Gastrocnemius medialis (tissue), 4 donors: ENCODE measurements at regions not wholly inside any gene's neighbourhood (a gene's known extent, or its start where the extent isn't known, plus 50 kb on each side); places are given as distances from the start of the nearest gene placed in this dataset.

Experiments
- CTCF ChIP-seq, 5 experiments: fragments of 450-650 bp in 3 of 5; fragments of 200-600 bp in 2 of 5; sonication (generic) in 2 of 5; IDR thresholded peaks in 4 of 5; conservative IDR thresholded peaks in 1 of 5; 1 replicate in 4 of 5; 2 replicates in 1 of 5; pipeline ENCODE4 v1.5.1; 2016 to 2019; ENCODE audit warnings: antibody characterized with exemption in 5 of 5, mild to moderate bottlenecking in 3 of 5, moderate library complexity in 3 of 5
- POLR2A ChIP-seq, 2 donors: fragments of 450-650 bp; IDR thresholded peaks; one replicate each; pipeline ENCODE4 v1.6.1; 2017; ENCODE audit warnings: antibody characterized with exemption in 2 of 2, mild to moderate bottlenecking in 2 of 2, moderate library complexity in 2 of 2

GRCh38 chr11:92399705-92400104 lies 175.1 kb downstream of the FAT3 start:
- TF ChIP-seq POLR2A (IDR thresholded peaks at IDR 0.05) (no peak), CTCF (IDR thresholded peaks at IDR 0.05 in 4 of 5, conservative IDR thresholded peaks at IDR 0.05 in 1 of 5) (no peak)
